ENCODE measurements at regions not wholly inside any gene's neighbourhood (a gene's known extent, or its start where the extent isn't known, plus 50 kb on each side); places are given as distances from the start of the nearest gene placed in this dataset.

DNA sequence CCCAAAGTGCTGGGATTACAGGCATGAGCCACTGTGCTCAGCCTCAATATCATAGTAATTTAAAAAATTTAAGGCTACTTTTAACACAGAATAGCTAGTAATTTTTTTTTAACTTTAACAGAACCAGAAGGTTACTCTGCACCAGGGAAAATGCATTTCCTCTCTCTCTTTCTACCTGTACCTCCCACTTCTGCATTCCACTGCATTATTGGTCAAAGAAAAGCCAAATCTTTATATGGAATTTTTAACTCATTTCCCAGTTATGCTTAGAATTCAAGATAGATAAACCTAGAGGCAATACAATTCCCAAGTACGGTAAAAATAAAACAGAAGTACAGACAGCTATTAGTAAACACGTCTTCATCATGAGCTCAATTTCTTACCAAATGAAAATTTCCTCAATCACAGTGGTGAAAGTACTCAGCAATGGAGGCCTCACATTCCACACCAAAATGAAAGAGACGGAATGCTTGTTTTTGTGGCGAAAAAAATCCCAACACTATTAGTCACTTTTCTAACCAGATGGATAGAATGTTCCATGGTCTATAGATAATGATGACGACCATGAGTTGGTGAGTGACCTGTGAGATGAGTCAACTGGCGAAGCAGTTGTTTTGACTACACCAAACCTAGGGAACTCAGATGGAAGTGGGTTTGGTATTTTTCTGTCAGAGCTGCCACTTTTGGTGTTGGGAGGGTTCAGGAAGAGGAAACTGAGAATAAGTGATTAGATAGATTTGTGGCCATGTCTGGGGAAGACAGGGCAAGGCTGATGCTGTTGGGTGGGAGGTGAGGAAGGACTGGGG is 104.7 kb upstream of the SGK1 start:
- DNase-seq (ENCODE audit: low spot score): no peak
- WGBS: 93% methylated on average over 6 of the region's 6 CpGs
- H3K4me1 ChIP-seq (replicated peaks): no peaks in the 10 kb centered on the region
- H3K36me3 ChIP-seq: no peaks in the 10 kb centered on the region
- TF ChIP-seq CTCF (IDR thresholded peaks at IDR 0.05): no peak
- TF ChIP-seq POLR2A (IDR thresholded peaks at IDR 0.05): no peak
- TF ChIP-seq POLR2AphosphoS5 (IDR thresholded peaks at IDR 0.05): no peak
- H3K27me3 ChIP-seq (replicated peaks; ENCODE audit: insufficient read depth): no peaks in the 10 kb centered on the region
- intact Hi-C loops (cut with DNase I): no loop called here
- no peaks in the 10 kb centered on the region for H3K9me3 ChIP-seq
- H3K27ac ChIP-seq: no peak overlapping the region
- no peak overlapping the region for H3K4me3 ChIP-seq

GRCh38 chr6:134421501-134421900 is 103.6 kb upstream of the SGK1 start:
- TF ChIP-seq POLR2AphosphoS5 (IDR thresholded peaks at IDR 0.05): no peak
- no peak for TF ChIP-seq POLR2A (IDR thresholded peaks at IDR 0.05)
- TF ChIP-seq CTCF (IDR thresholded peaks at IDR 0.05): no peak
- no peak for DNase-seq (ENCODE audit: low spot score)
- H3K27ac ChIP-seq: no peak overlapping the region
- no peak overlapping the region for H3K4me3 ChIP-seq
- 84% methylated on average over 1 of the region's 1 CpG for WGBS
- H3K9me3 ChIP-seq: no peaks in the 10 kb centered on the region
- no peaks in the 10 kb centered on the region for H3K27me3 ChIP-seq (replicated peaks; ENCODE audit: insufficient read depth)
- H3K36me3 ChIP-seq: no peaks in the 10 kb centered on the region
- intact Hi-C loops (cut with DNase I): no loop called here
- H3K4me1 ChIP-seq (replicated peaks): no peaks in the 10 kb centered on the region

DNA sequence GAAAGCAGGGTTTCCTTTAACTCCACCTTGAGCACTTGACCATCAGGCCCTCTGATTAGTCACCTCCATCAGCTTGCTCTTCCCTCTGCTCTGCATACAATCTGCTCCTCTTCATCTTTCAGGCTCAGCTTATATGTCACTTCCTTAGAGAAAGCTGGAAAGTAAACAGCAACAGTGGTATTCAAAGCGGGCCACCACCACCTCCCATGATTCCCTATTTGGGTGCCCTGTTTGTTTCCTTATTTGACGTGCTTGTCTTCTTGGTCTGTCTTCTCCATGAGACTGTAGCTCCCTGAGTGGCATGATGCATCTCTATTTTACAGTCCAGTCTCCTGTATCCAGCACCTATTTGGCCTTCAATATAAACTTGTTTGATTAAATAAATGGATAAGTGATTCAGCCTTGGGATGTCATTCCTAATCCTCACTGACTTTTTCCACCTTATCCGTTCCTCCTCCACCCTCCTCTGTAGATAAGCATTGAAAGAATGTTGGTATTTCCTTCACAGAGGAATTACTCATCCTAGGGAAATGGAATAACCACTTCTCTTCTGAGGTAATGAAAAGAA is 102.8 kb upstream of the SGK1 start:
- H3K36me3 ChIP-seq: no peaks in the 10 kb centered on the region
- H3K9me3 ChIP-seq: no peaks in the 10 kb centered on the region
- intact Hi-C loops (cut with DNase I): no loop called here
- TF ChIP-seq POLR2A (IDR thresholded peaks at IDR 0.05): no peak
- TF ChIP-seq POLR2AphosphoS5 (IDR thresholded peaks at IDR 0.05): no peak
- TF ChIP-seq CTCF (IDR thresholded peaks at IDR 0.05): no peak
- H3K4me3 ChIP-seq: no peak overlapping the region
- DNase-seq (ENCODE audit: low spot score): no peak
- H3K27me3 ChIP-seq (replicated peaks; ENCODE audit: insufficient read depth): no peaks in the 10 kb centered on the region
- 92% methylated on average over 3 of the region's 3 CpGs for WGBS
- H3K4me1 ChIP-seq (replicated peaks): no peaks in the 10 kb centered on the region
- no peak overlapping the region for H3K27ac ChIP-seq

GRCh38 chr6:134419716-134420115 is 101.8 kb upstream of the SGK1 start:
- no peaks in the 10 kb centered on the region for H3K4me1 ChIP-seq (replicated peaks)
- intact Hi-C loops (cut with DNase I): no loop called here
- no peak for DNase-seq (ENCODE audit: low spot score)
- no peak overlapping the region for H3K27ac ChIP-seq
- no peak overlapping the region for H3K4me3 ChIP-seq
- H3K9me3 ChIP-seq: no peaks in the 10 kb centered on the region
- H3K27me3 ChIP-seq (replicated peaks; ENCODE audit: insufficient read depth): no peaks in the 10 kb centered on the region
- 78% methylated on average over 7 of the region's 7 CpGs for WGBS
- TF ChIP-seq POLR2AphosphoS5 (IDR thresholded peaks at IDR 0.05) (no peak), POLR2A (IDR thresholded peaks at IDR 0.05) (no peak), CTCF (IDR thresholded peaks at IDR 0.05) (no peak)
- H3K36me3 ChIP-seq: no peaks in the 10 kb centered on the region

Measured in prostate gland (tissue), 2 donors.